ENCODE measurements at regions not wholly inside any gene's neighbourhood (a gene's known extent, or its start where the extent isn't known, plus 50 kb on each side); places are given as distances from the start of the nearest gene placed in this dataset.

DNA sequence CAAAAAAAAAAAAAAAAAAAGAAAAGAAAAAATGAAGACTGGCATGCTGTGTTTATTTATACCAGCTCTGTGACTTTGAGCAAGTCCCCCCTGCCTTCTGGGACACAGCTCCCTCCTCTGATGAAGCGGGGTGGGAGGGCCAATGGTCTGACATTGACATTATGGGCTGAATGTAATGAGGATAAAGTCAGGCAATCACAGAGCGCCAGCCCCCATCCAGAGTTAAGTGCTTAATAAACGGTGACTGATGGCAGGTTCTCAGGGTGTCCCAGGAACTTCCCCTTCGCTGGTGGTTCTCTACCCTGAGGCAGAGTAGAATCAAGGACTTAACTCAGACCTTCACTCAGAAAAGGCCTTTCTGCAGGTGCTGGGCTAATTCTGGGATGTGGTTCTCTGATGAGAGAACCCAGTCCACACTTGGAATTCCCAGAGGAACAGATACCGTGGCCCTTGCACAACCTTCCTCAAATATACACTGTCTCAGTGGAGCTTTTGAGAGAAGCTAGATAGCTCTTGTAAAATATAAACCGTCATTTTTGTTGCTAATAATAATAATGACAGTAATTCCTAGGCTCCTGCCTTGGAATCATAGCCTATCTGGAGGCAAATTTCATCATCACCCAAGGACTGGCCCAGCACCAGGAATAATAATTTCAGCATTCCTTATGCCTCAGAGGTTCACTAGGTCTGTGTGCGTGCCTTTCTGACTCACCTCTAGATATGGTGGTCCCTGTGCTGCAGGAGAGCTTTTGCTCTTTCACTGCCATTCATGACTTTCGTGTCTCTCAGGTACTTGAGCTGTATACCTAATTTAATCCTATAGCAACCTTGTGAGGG lies 115.8 kb downstream of the RPLP1 start:
- TF ChIP-seq ZNF384 (IDR thresholded peaks at IDR 0.05) (no peak), HDGF (IDR thresholded peaks at IDR 0.05; ENCODE audit: borderline replicate concordance) (no peak), ARNT (IDR thresholded peaks at IDR 0.05) (no peak), SP1 (IDR thresholded peaks at IDR 0.05) (no peak), NFRKB (IDR thresholded peaks at IDR 0.05) (no peak), FOXA1 (IDR thresholded peaks at IDR 0.05) (no peak), SUZ12 (IDR thresholded peaks at IDR 0.05) (no peak), L3MBTL2 (conservative IDR thresholded peaks at IDR 0.05) (no peak), CTBP1 (IDR thresholded peaks at IDR 0.05; ENCODE audit: borderline replicate concordance) (no peak), BHLHE40 (IDR thresholded peaks at IDR 0.05; ENCODE audit: borderline replicate concordance) (no peak), FOXM1 (IDR thresholded peaks at IDR 0.05; ENCODE audit: borderline replicate concordance) (no peak), TARDBP (IDR thresholded peaks at IDR 0.05) (no peak)
- TF ChIP-seq, protein P1, sequence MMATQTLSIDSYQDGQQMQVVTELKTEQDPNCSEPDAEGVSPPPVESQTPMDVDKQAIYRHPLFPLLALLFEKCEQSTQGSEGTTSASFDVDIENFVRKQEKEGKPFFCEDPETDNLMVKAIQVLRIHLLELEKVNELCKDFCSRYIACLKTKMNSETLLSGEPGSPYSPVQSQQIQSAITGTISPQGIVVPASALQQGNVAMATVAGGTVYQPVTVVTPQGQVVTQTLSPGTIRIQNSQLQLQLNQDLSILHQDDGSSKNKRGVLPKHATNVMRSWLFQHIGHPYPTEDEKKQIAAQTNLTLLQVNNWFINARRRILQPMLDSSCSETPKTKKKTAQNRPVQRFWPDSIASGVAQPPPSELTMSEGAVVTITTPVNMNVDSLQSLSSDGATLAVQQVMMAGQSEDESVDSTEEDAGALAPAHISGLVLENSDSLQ (IDR thresholded peaks at IDR 0.05), result no peak

Measured in HEK293T (cell line).